Breast epithelium (tissue), 3 donors: ENCODE measurements at regions not wholly inside any gene's neighbourhood (a gene's known extent, or its start where the extent isn't known, plus 50 kb on each side); places are given as distances from the start of the nearest gene placed in this dataset.

Source experiments
- POLR2A ChIP-seq: fragments of 450-650 bp; IDR thresholded peaks from one replicate; pipeline ENCODE4 v1.6.1; 2016; ENCODE audit warnings: antibody characterized with exemption, mild to moderate bottlenecking, moderate library complexity
- TF ChIP-seq, protein P1 (sequence below), 3 donors: fragments of 450-650 bp; IDR thresholded peaks; one replicate each; pipeline ENCODE4 v1.5.1; 2016 to 2017; ENCODE audit warnings: antibody characterized with exemption in 3 of 3, mild to moderate bottlenecking in 3 of 3, moderate library complexity in 3 of 3

DNA sequence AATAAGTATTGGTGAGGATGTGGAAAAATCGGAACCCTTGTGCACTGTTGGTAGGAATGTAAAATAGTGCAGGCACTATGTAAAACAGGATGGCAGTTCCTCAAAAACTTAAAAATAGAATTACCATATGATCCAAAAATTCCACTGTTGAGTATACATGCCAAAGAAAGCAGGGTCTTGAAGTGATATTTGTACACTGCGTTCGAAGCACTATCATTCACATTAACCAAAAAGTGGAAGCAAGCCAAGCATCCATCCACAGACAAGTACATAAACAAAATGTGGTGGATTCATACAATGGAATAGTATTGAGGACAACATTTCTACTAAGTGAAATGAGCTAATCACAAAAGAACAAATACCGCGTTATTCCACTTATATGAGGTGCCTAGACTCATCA, 200.7 kb downstream of the TJP1 start:
- TF ChIP-seq POLR2A: no peak
- TF ChIP-seq, protein P1, sequence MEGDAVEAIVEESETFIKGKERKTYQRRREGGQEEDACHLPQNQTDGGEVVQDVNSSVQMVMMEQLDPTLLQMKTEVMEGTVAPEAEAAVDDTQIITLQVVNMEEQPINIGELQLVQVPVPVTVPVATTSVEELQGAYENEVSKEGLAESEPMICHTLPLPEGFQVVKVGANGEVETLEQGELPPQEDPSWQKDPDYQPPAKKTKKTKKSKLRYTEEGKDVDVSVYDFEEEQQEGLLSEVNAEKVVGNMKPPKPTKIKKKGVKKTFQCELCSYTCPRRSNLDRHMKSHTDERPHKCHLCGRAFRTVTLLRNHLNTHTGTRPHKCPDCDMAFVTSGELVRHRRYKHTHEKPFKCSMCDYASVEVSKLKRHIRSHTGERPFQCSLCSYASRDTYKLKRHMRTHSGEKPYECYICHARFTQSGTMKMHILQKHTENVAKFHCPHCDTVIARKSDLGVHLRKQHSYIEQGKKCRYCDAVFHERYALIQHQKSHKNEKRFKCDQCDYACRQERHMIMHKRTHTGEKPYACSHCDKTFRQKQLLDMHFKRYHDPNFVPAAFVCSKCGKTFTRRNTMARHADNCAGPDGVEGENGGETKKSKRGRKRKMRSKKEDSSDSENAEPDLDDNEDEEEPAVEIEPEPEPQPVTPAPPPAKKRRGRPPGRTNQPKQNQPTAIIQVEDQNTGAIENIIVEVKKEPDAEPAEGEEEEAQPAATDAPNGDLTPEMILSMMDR (IDR thresholded peaks at IDR 0.05): no peak
